Endothelial cell of umbilical vein (primary cell): ENCODE measurements at regions not wholly inside any gene's neighbourhood (a gene's known extent, or its start where the extent isn't known, plus 50 kb on each side); places are given as distances from the start of the nearest gene placed in this dataset.

Experiments
- BruUV-seq: library from RNA; stranded (reverse); fragments of 400-500 nt; replicated peaks from 2 replicates; lab custom pipeline; 2021; lab: Mats Ljungman, UMichigan
- CTCF ChIA-PET: fragments of 300-600, 350-600 bp; sonication (Branson Sonifier 250); formaldehyde crosslinking; loops from one replicate; lab custom pipeline; 2021; ENCODE audit warnings: antibody characterized with exemption, inconsistent platforms; lab: Charles Lee
- POLR2A ChIA-PET: fragments of 300-600, 350-600 bp; sonication (Branson Sonifier 250); formaldehyde crosslinking; loops from one replicate; lab custom pipeline; 2021; ENCODE audit warnings: antibody characterized with exemption, inconsistent platforms; lab: Charles Lee
- DNase-seq: peaks from one replicate; pipeline ENCODE4 v3.0.0-alpha.2; 2011; ENCODE audit warnings: low read depth, low spot score
- FAIRE-seq: peaks from 2 replicates; lab custom pipeline; 2011; peaks lifted over from hg19 to GRCh38; lab: Jason Lieb, UNC
- H2AFZ ChIP-seq: 2 replicates; pipeline ENCODE4 v1.6.0; 2012; ENCODE audit warnings: low read depth, low read length, control low read depth, inconsistent platforms
- H3K27ac ChIP-seq: 2 replicates; pipeline ENCODE4 v1.5.1; 2011; ENCODE audit warnings: low read depth, mild to moderate bottlenecking, control low read depth, low read length, moderate library complexity; ENCODE audit not compliant: insufficient read depth
- H3K27me3 ChIP-seq, 2 experiments: 2 replicates each; pipeline versions ENCODE4 v1.6.0 to v1.6.1; 2011; ENCODE audit warnings: low read length in 2 of 2, mixed read lengths in 1 of 2; ENCODE audit not compliant: control insufficient read depth in 2 of 2, insufficient read depth in 2 of 2
- H3K36me3 ChIP-seq, 2 experiments: 2 replicates in 1 of 2; 3 replicates in 1 of 2; pipeline ENCODE4 v1.5.1; 2011; ENCODE audit warnings: low read length in 2 of 2, mild to moderate bottlenecking in 1 of 2, moderate library complexity in 1 of 2; ENCODE audit not compliant: control insufficient read depth in 2 of 2, insufficient read depth in 2 of 2; ENCODE audit errors: extremely low read depth in 1 of 2
- H3K4me1 ChIP-seq: 3 replicates; pipeline ENCODE4 v1.5.1; 2011; ENCODE audit warnings: mild to moderate bottlenecking, low read length; ENCODE audit not compliant: control insufficient read depth, insufficient read depth; ENCODE audit errors: extremely low read depth
- H3K4me2 ChIP-seq: 2 replicates; pipeline ENCODE4 v1.6.1; 2011; ENCODE audit warnings: low read length, control low read depth, mixed read lengths; ENCODE audit not compliant: insufficient read depth
- H3K4me3 ChIP-seq, 3 experiments: fragments of 200-600 bp in 1 of 3; sonication (generic), shearing (Covaris generic) in 1 of 3; replicated peaks in 1 of 3; 2 replicates each; pipeline ENCODE4 v1.5.1; 2011 to 2016; ENCODE audit warnings: control low read depth in 3 of 3, low read length in 3 of 3, mild to moderate bottlenecking in 2 of 3, inconsistent platforms in 1 of 3, low read depth in 1 of 3, moderate library complexity in 1 of 3; ENCODE audit not compliant: insufficient read depth in 1 of 3
- H3K79me2 ChIP-seq: 2 replicates; pipeline ENCODE4 v1.6.0; 2012; ENCODE audit warnings: low read length, inconsistent platforms; ENCODE audit not compliant: control insufficient read depth, insufficient read depth
- H3K9ac ChIP-seq: replicated peaks from 2 replicates; pipeline ENCODE3; 2011; ENCODE audit warnings: low read length, control low read depth; ENCODE audit not compliant: insufficient read depth; ENCODE audit errors: extremely low read depth
- H3K9me1 ChIP-seq: replicated peaks from 3 replicates; pipeline ENCODE4 v1.6.0; 2011; ENCODE audit warnings: mild to moderate bottlenecking, low read length; ENCODE audit not compliant: control insufficient read depth, insufficient read depth; ENCODE audit errors: extremely low read depth
- H3K9me3 ChIP-seq: replicated peaks from 2 replicates; pipeline ENCODE4 v1.5.1; 2012; ENCODE audit warnings: low read length, inconsistent platforms; ENCODE audit not compliant: control insufficient read depth, insufficient read depth
- H4K20me1 ChIP-seq: replicated peaks from 2 replicates; pipeline ENCODE3; 2011; ENCODE audit warnings: mild to moderate bottlenecking, low read length; ENCODE audit not compliant: control insufficient read depth, insufficient read depth; ENCODE audit errors: extremely low read depth
- CTCF ChIP-seq, 2 donors: IDR thresholded peaks; 1 replicate in 1 of 2; 2 replicates in 1 of 2; pipeline ENCODE4 v1.5.1; 2011; ENCODE audit warnings: low read length in 2 of 2, mild to moderate bottlenecking in 2 of 2, moderate library complexity in 2 of 2, control low read depth in 1 of 2, inconsistent platforms in 1 of 2, low read depth in 1 of 2; ENCODE audit not compliant: insufficient read depth in 1 of 2; ENCODE audit errors: extremely low read depth in 1 of 2
- EZH2 ChIP-seq: IDR thresholded peaks from 2 replicates; pipeline ENCODE4 v1.6.1; 2012; ENCODE audit warnings: borderline replicate concordance, low read depth, mild to moderate bottlenecking, moderate library complexity, low read length, inconsistent platforms; ENCODE audit not compliant: severe bottlenecking
- FOS ChIP-seq: IDR thresholded peaks from 2 replicates; pipeline ENCODE4 v1.6.1; 2011; ENCODE audit warnings: mild to moderate bottlenecking, low read length, moderate library complexity, borderline replicate concordance; ENCODE audit not compliant: insufficient read depth
- GATA2 ChIP-seq: IDR thresholded peaks from 2 replicates; pipeline ENCODE4 v1.7.0; 2011; ENCODE audit warnings: low read depth, mild to moderate bottlenecking, moderate library complexity, mixed read lengths, low read length; ENCODE audit not compliant: insufficient read length, insufficient read depth
- JUN ChIP-seq: IDR thresholded peaks from 2 replicates; pipeline ENCODE4 v1.6.1; 2011; ENCODE audit warnings: borderline replicate concordance, low read depth; ENCODE audit not compliant: insufficient read length, insufficient read depth
- MAX ChIP-seq: IDR thresholded peaks from 2 replicates; pipeline ENCODE4 v1.6.1; 2011; ENCODE audit not compliant: insufficient read depth, insufficient read length
- MYC ChIP-seq: IDR thresholded peaks from one replicate; pipeline ENCODE4 v1.6.1; 2011; ENCODE audit warnings: mild to moderate bottlenecking, low read depth, low read length
- POLR2A ChIP-seq: IDR thresholded peaks from 2 replicates; pipeline ENCODE4 v1.6.1; 2012; ENCODE audit warnings: low read depth, mild to moderate bottlenecking, control low read depth, low read length
- POLR2AphosphoS5 ChIP-seq: IDR thresholded peaks from 2 replicates; pipeline ENCODE4 v1.6.1; 2012; ENCODE audit warnings: low read depth, mild to moderate bottlenecking, control low read depth, low read length, moderate library complexity; ENCODE audit not compliant: insufficient read depth
- dilution Hi-C: fragments of 300-500 bp; cut with MboI; formaldehyde crosslinking; loops from one replicate; pipeline ENCODE4 v1.15.0; 2019; ENCODE audit warnings: low sequenced_read_pairs; ENCODE audit not compliant: extremely low pct_ligation_motif_present
- intact Hi-C: fragments of 100-400 bp; cut with micrococcal nuclease; formaldehyde crosslinking; loops from one replicate; pipeline ENCODE4 v1.10.0; 2022

- H3K36me3 ChIP-seq, result no peaks in the 10 kb centered on the region
- H3K9me3 ChIP-seq, result peaks cover 5% of the 10 kb centered on the region
- no peak overlapping the region for H2AFZ ChIP-seq
- no peak overlapping the region for H3K4me2 ChIP-seq
- no peaks in the 10 kb centered on the region for H4K20me1 ChIP-seq
- no peaks in the 10 kb centered on the region for H3K27me3 ChIP-seq
- FAIRE-seq, result no peak
- ChIA-PET CTCF (no interaction called here), POLR2A (no interaction called here)
- no peak for DNase-seq
- H3K79me2 ChIP-seq, result no peaks in the 10 kb centered on the region
- intact Hi-C loops, result no loop called here
- no peaks in the 10 kb centered on the region for H3K9me1 ChIP-seq
- no peak overlapping the region for H3K9ac ChIP-seq
- H3K27ac ChIP-seq, result no peak overlapping the region
- no peaks in the 10 kb centered on the region for H3K4me1 ChIP-seq
- BruUV-seq, result no TSS peak
- dilution Hi-C loops, result no loop called here
- H3K4me3 ChIP-seq, result no peak overlapping the region
- TF ChIP-seq JUN (no peak), POLR2AphosphoS5 (no peak), EZH2 (no peak), CTCF (IDR thresholded peaks at IDR 0.05; ENCODE audit: extremely low read depth in 1 of 2, insufficient read depth in 1 of 2, low read depth in 1 of 2, low read length in 2 of 2) (no peak), POLR2A (no peak), MAX (no peak), GATA2 (no peak), FOS (no peak), MYC (no peak)
Observed at GRCh38 chr3:3648988-3649679, 150.1 kb upstream of the LRRN1 start.
